GM03348 (cell line): ENCODE measurements at regions not wholly inside any gene's neighbourhood (a gene's known extent, or its start where the extent isn't known, plus 50 kb on each side); places are given as distances from the start of the nearest gene placed in this dataset.
"Not testable (repeated sequence)": the region's sequence is repeated elsewhere in the genome, so short reads cannot be mapped to it uniquely, and the experiment has no call there.

Experiments used
- DNase-seq: peaks from one replicate; pipeline ENCODE4 v3.0.0; 2012; ENCODE audit warnings: low spot score

GRCh38 chr21:8757399-8758093 lies 1763.8 kb upstream of the TPTE start:
- DNase-seq, result not testable (repeated sequence)

GRCh38 chr21:8758921-8759367 lies 1762.4 kb upstream of the TPTE start:
- peak; percentile 2 for DNase-seq

- not testable (repeated sequence) for DNase-seq
Observed at GRCh38 chr21:8762241-8762640, 1759.1 kb upstream of the TPTE start.

GRCh38 chr21:8764416-8764815 lies 1757.0 kb upstream of the TPTE start:
- not testable (repeated sequence) for DNase-seq

DNA sequence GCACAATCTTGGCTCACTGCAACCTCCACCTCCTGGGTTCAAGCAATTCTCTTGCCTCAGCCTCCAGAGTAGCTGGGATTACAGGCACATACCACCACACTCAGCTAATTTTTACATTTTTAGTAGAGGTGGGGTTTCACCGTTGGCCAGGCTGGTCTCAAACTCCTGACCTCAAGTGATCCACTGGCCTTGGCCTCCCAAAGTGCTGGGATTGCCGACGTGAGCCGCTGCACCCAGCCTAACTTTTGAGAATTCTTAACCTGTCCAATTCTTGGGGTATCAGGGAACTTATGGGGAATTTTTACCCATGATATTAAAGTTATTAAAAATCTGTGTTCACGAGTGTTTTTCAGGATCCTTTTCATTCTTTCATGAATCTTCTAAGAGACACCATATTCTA lies 1755.2 kb upstream of the TPTE start:
- DNase-seq, result not testable (repeated sequence)

DNA sequence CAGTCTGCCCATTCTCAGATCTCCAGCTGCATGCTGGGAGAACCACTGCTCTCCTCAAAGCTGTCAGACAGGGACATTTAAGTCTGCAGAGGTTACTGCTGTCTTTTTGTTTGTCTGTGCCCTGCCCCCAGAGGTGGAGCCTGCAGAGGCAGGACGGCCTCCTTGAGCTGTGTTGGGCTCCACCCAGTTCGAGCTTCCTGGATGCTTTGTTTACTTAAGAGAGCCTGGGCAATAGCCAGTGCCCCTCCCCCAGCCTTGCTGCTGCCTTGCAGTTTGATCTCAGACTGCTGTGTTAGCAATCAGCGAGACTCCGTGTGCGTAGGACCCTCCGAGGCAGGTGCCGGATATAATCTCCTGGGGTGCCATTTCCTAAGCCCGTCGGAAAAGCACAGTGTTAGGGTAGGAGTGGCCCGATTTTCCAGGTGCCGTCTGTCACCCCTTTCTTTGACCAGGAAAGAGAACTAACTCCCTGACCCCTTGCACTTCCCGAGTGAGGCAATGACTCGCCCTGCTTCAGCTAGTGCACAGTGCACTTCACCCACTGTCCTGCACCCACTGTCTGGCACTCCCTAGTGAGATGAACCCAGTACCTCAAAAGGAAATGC lies 1748.4 kb upstream of the TPTE start:
- not testable (repeated sequence) for DNase-seq

DNA sequence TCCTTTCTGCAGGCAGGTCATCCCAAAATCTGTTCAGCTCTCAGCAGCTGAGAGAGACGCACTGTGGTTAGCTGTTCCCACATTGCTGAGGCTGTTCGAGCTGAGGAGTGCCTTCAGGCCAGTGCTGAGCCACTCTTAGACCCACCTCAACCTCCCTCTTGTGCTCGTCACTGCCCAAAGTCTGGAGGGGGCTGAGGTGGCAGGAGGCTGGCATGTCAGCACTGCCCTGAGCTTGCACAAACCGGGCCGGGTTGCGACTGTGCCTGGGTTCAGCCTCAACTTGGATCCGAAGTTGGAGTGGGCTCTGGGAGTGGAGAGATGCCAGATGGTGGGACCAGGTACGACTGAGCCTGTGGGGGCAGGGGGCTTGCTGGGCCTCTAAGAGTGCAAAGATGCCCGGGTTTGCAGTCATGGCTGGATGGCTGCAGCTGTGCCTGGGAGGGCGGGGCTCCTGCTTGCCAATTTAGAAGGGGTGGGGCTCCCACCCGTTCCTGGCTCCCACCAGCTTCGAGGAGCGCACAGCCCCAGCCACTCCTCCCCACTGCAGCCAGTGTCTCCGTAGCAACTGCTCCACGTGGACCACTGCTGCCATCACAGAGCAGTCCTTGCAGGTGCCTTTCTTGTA lies 1745.7 kb upstream of the TPTE start:
- not testable (repeated sequence) for DNase-seq

GRCh38 chr21:8777260-8777659 lies 1744.1 kb upstream of the TPTE start:
- not testable (repeated sequence) for DNase-seq

GRCh38 chr21:8778323-8779085 lies 1742.9 kb upstream of the TPTE start:
- not testable (repeated sequence) for DNase-seq

GRCh38 chr21:8812840-8813239 lies 1708.5 kb upstream of the TPTE start:
- DNase-seq, result not testable (repeated sequence)

- not testable (repeated sequence) for DNase-seq
Observed at GRCh38 chr21:8834264-8834663, 1687.1 kb upstream of the TPTE start.
